ENCODE measurements at regions not wholly inside any gene's neighbourhood (a gene's known extent, or its start where the extent isn't known, plus 50 kb on each side); places are given as distances from the start of the nearest gene placed in this dataset.

- no peak for TF ChIP-seq POLR2A (IDR thresholded peaks at IDR 0.05)
- TF ChIP-seq, protein P1, sequence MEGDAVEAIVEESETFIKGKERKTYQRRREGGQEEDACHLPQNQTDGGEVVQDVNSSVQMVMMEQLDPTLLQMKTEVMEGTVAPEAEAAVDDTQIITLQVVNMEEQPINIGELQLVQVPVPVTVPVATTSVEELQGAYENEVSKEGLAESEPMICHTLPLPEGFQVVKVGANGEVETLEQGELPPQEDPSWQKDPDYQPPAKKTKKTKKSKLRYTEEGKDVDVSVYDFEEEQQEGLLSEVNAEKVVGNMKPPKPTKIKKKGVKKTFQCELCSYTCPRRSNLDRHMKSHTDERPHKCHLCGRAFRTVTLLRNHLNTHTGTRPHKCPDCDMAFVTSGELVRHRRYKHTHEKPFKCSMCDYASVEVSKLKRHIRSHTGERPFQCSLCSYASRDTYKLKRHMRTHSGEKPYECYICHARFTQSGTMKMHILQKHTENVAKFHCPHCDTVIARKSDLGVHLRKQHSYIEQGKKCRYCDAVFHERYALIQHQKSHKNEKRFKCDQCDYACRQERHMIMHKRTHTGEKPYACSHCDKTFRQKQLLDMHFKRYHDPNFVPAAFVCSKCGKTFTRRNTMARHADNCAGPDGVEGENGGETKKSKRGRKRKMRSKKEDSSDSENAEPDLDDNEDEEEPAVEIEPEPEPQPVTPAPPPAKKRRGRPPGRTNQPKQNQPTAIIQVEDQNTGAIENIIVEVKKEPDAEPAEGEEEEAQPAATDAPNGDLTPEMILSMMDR (IDR thresholded peaks at IDR 0.05), result no peak
These were observed 462.1 kb upstream of the C1orf87 start for GRCh38 chr1:60535713-60536112.

Data from thyroid gland (tissue), 4 donors.